ENCODE measurements at regions not wholly inside any gene's neighbourhood (a gene's known extent, or its start where the extent isn't known, plus 50 kb on each side); places are given as distances from the start of the nearest gene placed in this dataset.
"Not testable (repeated sequence)": the region's sequence is repeated elsewhere in the genome, so short reads cannot be mapped to it uniquely, and the experiment has no call there.

- TF ChIP-seq CTCF (conservative IDR thresholded peaks at IDR 0.05), result no peak
- no peak overlapping the region for H3K27ac ChIP-seq
These were observed 1012.5 kb downstream of the DNAJB9 start for GRCh38 chr7:109582211-109582610.

- not testable (repeated sequence) for H3K27ac ChIP-seq
These were observed 1027.3 kb downstream of the DNAJB9 start for GRCh38 chr7:109596948-109597347.

- no peak overlapping the region for H3K27ac ChIP-seq
- TF ChIP-seq CTCF (conservative IDR thresholded peaks at IDR 0.05), result no peak
These were observed 1042.0 kb downstream of the DNAJB9 start for GRCh38 chr7:109611656-109612055.

GRCh38 chr7:109616551-109617069, 1046.9 kb downstream of the DNAJB9 start:
- TF ChIP-seq CTCF (conservative IDR thresholded peaks at IDR 0.05), result no peak
- no peak overlapping the region for H3K27ac ChIP-seq

DNA sequence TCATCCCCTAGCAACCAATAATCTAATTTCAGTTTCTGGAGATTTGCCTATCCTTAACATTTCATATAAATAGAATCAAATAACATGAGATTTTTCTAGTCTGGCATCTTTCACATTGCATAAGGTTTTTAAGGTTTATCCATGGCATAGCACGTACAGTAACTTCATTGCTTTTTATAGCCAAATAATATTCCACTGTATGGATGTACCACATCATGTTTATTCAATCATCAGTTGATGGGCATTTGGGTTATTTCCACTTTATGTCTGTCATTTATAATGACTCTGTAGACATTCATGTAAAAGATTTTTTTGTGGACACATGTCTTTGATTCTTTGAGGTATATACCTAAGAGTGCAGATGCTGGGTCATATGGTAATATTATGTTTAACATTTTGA, 1052.6 kb downstream of the DNAJB9 start:
- no peak for TF ChIP-seq CTCF (conservative IDR thresholded peaks at IDR 0.05)
- H3K27ac ChIP-seq, result no peak overlapping the region

DNA sequence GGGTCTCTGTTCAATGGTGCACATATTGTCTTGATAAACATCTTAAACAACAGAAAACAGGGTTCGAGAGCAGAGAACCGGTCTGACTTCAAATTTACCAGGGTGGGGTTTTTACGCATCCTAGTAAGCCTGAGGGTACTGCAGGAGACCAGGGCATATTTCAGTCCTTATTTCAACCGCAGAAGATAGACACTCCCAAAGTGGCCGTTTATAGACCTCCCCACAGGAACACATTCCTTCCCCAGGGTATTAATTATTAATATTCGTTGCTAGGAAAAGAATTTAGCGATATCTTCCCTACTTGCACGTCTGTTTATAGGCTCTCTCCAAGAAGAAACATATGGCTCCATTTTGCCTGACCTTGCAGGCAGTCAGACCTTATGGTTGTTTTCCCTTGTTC, 1063.2 kb downstream of the DNAJB9 start:
- H3K27ac ChIP-seq, result not testable (repeated sequence)

DNA sequence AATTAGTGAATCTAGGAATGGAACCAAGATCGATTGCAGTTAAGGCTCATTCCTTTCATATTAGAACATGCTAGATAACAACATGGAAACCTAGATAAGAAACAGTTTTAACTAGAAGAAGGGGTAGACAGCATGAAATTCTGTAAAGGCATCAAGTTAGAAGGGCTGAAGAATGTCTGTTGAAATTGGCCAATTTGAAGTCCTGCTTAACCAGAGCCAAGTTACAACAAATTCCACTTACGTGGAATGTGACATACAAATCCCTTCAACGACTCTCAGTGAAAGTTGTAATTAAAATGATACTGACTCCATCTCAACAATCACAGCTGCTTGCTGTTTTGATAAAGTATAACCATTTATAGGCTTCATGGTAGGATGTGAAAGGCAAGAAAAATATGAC, 1065.7 kb downstream of the DNAJB9 start:
- no peak for TF ChIP-seq CTCF (conservative IDR thresholded peaks at IDR 0.05)
- H3K27ac ChIP-seq, result no peak overlapping the region

DNA sequence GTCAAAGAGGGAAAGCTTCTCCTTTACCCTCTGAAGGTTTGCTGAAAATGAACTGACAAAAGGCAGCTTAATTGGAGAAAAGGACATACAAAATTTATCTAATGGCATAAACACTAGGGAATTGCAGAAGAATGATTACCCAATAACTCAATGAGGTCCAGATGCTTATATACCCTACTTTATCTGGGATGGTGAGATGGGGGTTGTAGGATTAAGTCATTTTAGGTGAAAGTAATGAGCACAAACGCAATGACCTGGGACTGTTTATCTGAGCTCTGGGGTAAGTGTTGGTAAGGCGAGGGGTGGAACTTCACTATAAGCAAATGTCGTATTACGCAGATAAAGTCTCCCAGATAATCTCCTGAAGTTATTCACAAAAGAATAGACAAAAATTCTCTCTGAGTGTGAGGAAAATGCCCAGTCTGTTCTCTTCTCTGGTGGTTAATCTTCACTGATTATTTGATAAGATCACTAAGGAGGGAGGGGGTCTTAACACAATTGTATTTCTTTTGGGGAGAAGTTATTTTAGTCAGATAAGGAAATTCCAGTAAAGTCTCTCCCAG, 1067.8 kb downstream of the DNAJB9 start:
- no peak overlapping the region for H3K27ac ChIP-seq
- no peak for TF ChIP-seq CTCF (conservative IDR thresholded peaks at IDR 0.05)

- no peak for TF ChIP-seq CTCF (conservative IDR thresholded peaks at IDR 0.05)
- no peak overlapping the region for H3K27ac ChIP-seq
These were observed 1068.6 kb downstream of the DNAJB9 start for GRCh38 chr7:109638321-109638720.

Measured in VCaP (cell line).